Lower lobe of right lung (tissue), 2 donors: ENCODE measurements at regions not wholly inside any gene's neighbourhood (a gene's known extent, or its start where the extent isn't known, plus 50 kb on each side); places are given as distances from the start of the nearest gene placed in this dataset.
A peak's percentile ranks its signal among the peaks of the same experiment; 100 is the strongest.

Experiments
- ATAC-seq, 2 donors: fragments of 200-7000 bp; cut with Tn5 transposase; one replicate each; pipeline ENCODE4 v1.9.1; 2020 to 2022; ENCODE audit warnings: mild to moderate bottlenecking in 2 of 2, moderate library complexity in 2 of 2
- DNase-seq: peaks from one replicate; pipeline ENCODE4 v3.0.0-alpha.2; 2020
- H3K27ac ChIP-seq: fragments of 200-600 bp; one replicate; pipeline ENCODE4 v1.8.0; 2022
- H3K27me3 ChIP-seq: fragments of 200-600 bp; one replicate; pipeline ENCODE4 v1.8.0; 2022; ENCODE audit warnings: low read depth
- H3K36me3 ChIP-seq: fragments of 200-600 bp; one replicate; pipeline ENCODE4 v1.8.0; 2022; ENCODE audit warnings: mild to moderate bottlenecking
- H3K4me1 ChIP-seq: fragments of 200-600 bp; one replicate; pipeline ENCODE4 v1.8.0; 2022
- H3K4me3 ChIP-seq: fragments of 200-600 bp; one replicate; pipeline ENCODE4 v1.8.0; 2022; ENCODE audit warnings: mild to moderate bottlenecking
- H3K9me3 ChIP-seq: fragments of 200-600 bp; one replicate; pipeline ENCODE4 v1.8.0; 2022
- intact Hi-C: fragments of 100-400 bp; cut with DNase I; formaldehyde crosslinking; loops from one replicate; pipeline ENCODE4 v1.11.0; 2022
- TF ChIP-seq, protein P1 (sequence below): fragments of 200-600 bp; IDR thresholded peaks from one replicate; pipeline ENCODE4 v1.8.0; 2022; ENCODE audit warnings: antibody characterized with exemption, mild to moderate bottlenecking
- donor health status: DM: no; HTN: yes; CAD: no; lungs with severe emphysema.

GRCh38 chr2:238573916-238574315, 147.2 kb downstream of the ASB1 start:
- DNase-seq (peak; percentile 72), ATAC-seq (peak; percentile 52)

GRCh38 chr2:238574490-238575271, 148.0 kb downstream of the ASB1 start:
- H3K36me3 ChIP-seq = no peaks in the 10 kb centered on the region
- TF ChIP-seq, protein P1, sequence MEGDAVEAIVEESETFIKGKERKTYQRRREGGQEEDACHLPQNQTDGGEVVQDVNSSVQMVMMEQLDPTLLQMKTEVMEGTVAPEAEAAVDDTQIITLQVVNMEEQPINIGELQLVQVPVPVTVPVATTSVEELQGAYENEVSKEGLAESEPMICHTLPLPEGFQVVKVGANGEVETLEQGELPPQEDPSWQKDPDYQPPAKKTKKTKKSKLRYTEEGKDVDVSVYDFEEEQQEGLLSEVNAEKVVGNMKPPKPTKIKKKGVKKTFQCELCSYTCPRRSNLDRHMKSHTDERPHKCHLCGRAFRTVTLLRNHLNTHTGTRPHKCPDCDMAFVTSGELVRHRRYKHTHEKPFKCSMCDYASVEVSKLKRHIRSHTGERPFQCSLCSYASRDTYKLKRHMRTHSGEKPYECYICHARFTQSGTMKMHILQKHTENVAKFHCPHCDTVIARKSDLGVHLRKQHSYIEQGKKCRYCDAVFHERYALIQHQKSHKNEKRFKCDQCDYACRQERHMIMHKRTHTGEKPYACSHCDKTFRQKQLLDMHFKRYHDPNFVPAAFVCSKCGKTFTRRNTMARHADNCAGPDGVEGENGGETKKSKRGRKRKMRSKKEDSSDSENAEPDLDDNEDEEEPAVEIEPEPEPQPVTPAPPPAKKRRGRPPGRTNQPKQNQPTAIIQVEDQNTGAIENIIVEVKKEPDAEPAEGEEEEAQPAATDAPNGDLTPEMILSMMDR = no peak
- no peak overlapping the region for H3K27ac ChIP-seq
- no peaks in the 10 kb centered on the region for H3K27me3 ChIP-seq
- no peak overlapping the region for H3K4me3 ChIP-seq
- no peaks in the 10 kb centered on the region for H3K4me1 ChIP-seq
- intact Hi-C loops = no loop called here
- DNase-seq = no peak
- H3K9me3 ChIP-seq = no peaks in the 10 kb centered on the region
- no peak for ATAC-seq

More at GRCh38 chr2:238573916-238574315, 147.2 kb downstream of the ASB1 start:
- Histone ChIP-seq H3K27me3 (no peaks in the 10 kb centered on the region), H3K27ac (no peak overlapping the region), H3K36me3 (no peaks in the 10 kb centered on the region), H3K4me1 (peaks cover 4% of the 10 kb centered on the region), H3K9me3 (no peaks in the 10 kb centered on the region), H3K4me3 (no peak overlapping the region)
- intact Hi-C loops = no loop called here
- TF ChIP-seq, protein P1 = no peak

GRCh38 chr2:238576674-238577073, 149.9 kb downstream of the ASB1 start:
- no peaks in the 10 kb centered on the region for H3K27me3 ChIP-seq
- TF ChIP-seq, protein P1 = no peak
- no peaks in the 10 kb centered on the region for H3K4me1 ChIP-seq
- no peak for DNase-seq
- no peaks in the 10 kb centered on the region for H3K9me3 ChIP-seq
- no peaks in the 10 kb centered on the region for H3K36me3 ChIP-seq
- intact Hi-C loops = no loop called here
- no peak overlapping the region for H3K4me3 ChIP-seq
- no peak overlapping the region for H3K27ac ChIP-seq
- no peak for ATAC-seq

DNA sequence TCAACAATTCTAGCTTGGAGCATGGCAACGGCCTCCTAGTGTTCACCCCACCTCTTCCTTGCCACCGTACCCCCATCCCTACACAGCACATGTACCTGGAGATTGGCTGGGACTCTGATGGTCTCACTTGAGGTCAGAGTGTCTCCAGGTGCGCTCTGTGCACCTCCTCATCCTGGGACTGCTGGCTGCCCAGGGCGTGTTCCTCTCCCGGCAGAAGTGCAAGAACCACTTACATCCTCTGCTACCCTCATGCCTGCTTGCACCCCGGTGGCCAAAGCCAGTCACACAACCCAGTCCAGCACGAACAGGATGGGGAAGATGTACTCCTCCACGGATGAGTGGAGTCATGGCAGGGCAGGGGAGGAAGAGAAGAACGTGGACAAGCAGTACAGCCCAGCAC, 151.5 kb downstream of the ASB1 start:
- intact Hi-C loops = no loop called here

DNA sequence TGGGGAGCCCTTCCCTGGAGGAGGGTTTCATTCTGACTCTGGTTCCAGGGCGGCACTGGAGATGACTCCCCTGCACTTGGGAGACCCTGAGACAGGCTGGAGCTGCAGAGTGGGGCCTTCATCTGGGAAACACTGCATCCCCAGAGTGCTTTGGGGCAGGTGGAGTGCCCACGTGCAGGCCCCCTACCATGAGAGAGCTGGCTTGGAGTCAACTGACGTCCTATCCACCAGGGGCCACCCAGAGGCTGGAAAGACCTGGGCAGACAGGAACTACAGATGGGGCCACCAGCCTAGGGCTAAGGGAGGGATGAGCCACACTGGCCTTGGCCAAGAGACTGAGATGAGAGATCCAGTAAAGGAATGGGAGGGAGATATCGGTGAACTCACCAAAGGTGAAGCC, 153.8 kb downstream of the ASB1 start:
- no peaks in the 10 kb centered on the region for H3K36me3 ChIP-seq
- intact Hi-C loops = no loop called here
- DNase-seq = no peak
- H3K27ac ChIP-seq = no peak overlapping the region
- ATAC-seq = peak in 1 of 2 donors; percentile 18
- no peaks in the 10 kb centered on the region for H3K9me3 ChIP-seq
- H3K27me3 ChIP-seq = no peaks in the 10 kb centered on the region
- TF ChIP-seq, protein P1 = no peak
- no peaks in the 10 kb centered on the region for H3K4me1 ChIP-seq
- H3K4me3 ChIP-seq = no peak overlapping the region

More for the DNA sequence above, 151.5 kb downstream of the ASB1 start:
- Histone ChIP-seq H3K27me3 (no peaks in the 10 kb centered on the region), H3K27ac (no peak overlapping the region), H3K4me3 (no peak overlapping the region), H3K9me3 (no peaks in the 10 kb centered on the region), H3K4me1 (no peaks in the 10 kb centered on the region), H3K36me3 (no peaks in the 10 kb centered on the region)
- TF ChIP-seq, protein P1 = no peak
- ATAC-seq = no peak
- no peak for DNase-seq
